Trophoblast cell (in vitro differentiated cells and primary cell): ENCODE measurements at regions not wholly inside any gene's neighbourhood (a gene's known extent, or its start where the extent isn't known, plus 50 kb on each side); places are given as distances from the start of the nearest gene placed in this dataset.
A peak's percentile ranks its signal among the peaks of the same experiment; 100 is the strongest.

ENCODE experiments used
- DNase-seq, 2 donors: peaks; one replicate each; pipeline ENCODE4 v3.0.0-alpha.2; 2016
- H2AFZ ChIP-seq: 2 replicates; pipeline ENCODE4 v1.6.1; 2013; ENCODE audit warnings: low read length, moderate library complexity, mild to moderate bottlenecking; ENCODE audit not compliant: insufficient read depth, poor library complexity
- H2AK5ac ChIP-seq: 2 replicates; pipeline ENCODE4 v1.6.1; 2013; ENCODE audit warnings: mild to moderate bottlenecking, low read length
- H2BK120ac ChIP-seq: 2 replicates; pipeline ENCODE4 v1.6.1; 2013; ENCODE audit warnings: low read length, mild to moderate bottlenecking, moderate library complexity; ENCODE audit not compliant: insufficient read depth, poor library complexity
- H2BK12ac ChIP-seq: 2 replicates; pipeline ENCODE4 v1.6.1; 2013; ENCODE audit warnings: mild to moderate bottlenecking, low read length, moderate library complexity
- H2BK5ac ChIP-seq: 2 replicates; pipeline ENCODE4 v1.6.1; 2013; ENCODE audit warnings: low read length, low read depth, moderate library complexity, mild to moderate bottlenecking; ENCODE audit not compliant: poor library complexity
- H3K14ac ChIP-seq: 2 replicates; pipeline ENCODE4 v1.6.1; 2013; ENCODE audit warnings: mild to moderate bottlenecking, low read length
- H3K18ac ChIP-seq: 2 replicates; pipeline ENCODE4 v1.6.1; 2013; ENCODE audit warnings: mild to moderate bottlenecking, low read length
- H3K23ac ChIP-seq: 2 replicates; pipeline ENCODE4 v1.6.1; 2013; ENCODE audit warnings: low read length
- H3K27ac ChIP-seq: 2 replicates; pipeline ENCODE4 v1.5.1; 2013; ENCODE audit warnings: low read depth, mild to moderate bottlenecking, inconsistent platforms, low read length, moderate library complexity
- H3K27me3 ChIP-seq: 2 replicates; pipeline ENCODE4 v1.6.1; 2013; ENCODE audit warnings: inconsistent platforms, mild to moderate bottlenecking, low read length, moderate library complexity; ENCODE audit not compliant: insufficient read depth
- H3K36me3 ChIP-seq, 2 experiments: 1 replicate in 1 of 2; 2 replicates in 1 of 2; pipeline ENCODE4 v1.6.1; 2013; ENCODE audit warnings: low read length in 2 of 2, mild to moderate bottlenecking in 2 of 2, moderate library complexity in 1 of 2; ENCODE audit not compliant: insufficient read depth in 2 of 2, control insufficient read depth in 1 of 2
- H3K4ac ChIP-seq: 2 replicates; pipeline ENCODE4 v1.6.1; 2013; ENCODE audit warnings: low read depth, mild to moderate bottlenecking, low read length, moderate library complexity
- H3K4me1 ChIP-seq, 2 experiments: 1 replicate in 1 of 2; 2 replicates in 1 of 2; pipeline ENCODE4 v1.6.1; 2013; ENCODE audit warnings: low read length in 2 of 2, mild to moderate bottlenecking in 2 of 2, moderate library complexity in 1 of 2; ENCODE audit not compliant: insufficient read depth in 2 of 2, control insufficient read depth in 1 of 2
- H3K4me2 ChIP-seq: 2 replicates; pipeline ENCODE4 v1.6.1; 2013; ENCODE audit warnings: inconsistent platforms, mild to moderate bottlenecking, low read length, moderate library complexity
- H3K4me3 ChIP-seq: 2 replicates; pipeline ENCODE4 v1.5.1; 2013; ENCODE audit warnings: mild to moderate bottlenecking, low read depth, low read length, inconsistent platforms
- H3K79me1 ChIP-seq: one replicate; pipeline ENCODE4 v1.6.1; 2013; ENCODE audit warnings: low read length
- H3K79me2 ChIP-seq: 2 replicates; pipeline ENCODE4 v1.6.1; 2013; ENCODE audit warnings: low read length, mild to moderate bottlenecking; ENCODE audit not compliant: control insufficient read depth, insufficient read depth, poor library complexity
- H3K9ac ChIP-seq: 2 replicates; pipeline ENCODE4 v1.6.1; 2013; ENCODE audit warnings: mild to moderate bottlenecking, low read length
- H3K9me3 ChIP-seq: 2 replicates; pipeline ENCODE4 v1.6.1; 2013; ENCODE audit warnings: low read depth, mild to moderate bottlenecking, control low read depth, inconsistent platforms, low read length; ENCODE audit not compliant: insufficient read depth
- H4K12ac ChIP-seq: 2 replicates; pipeline ENCODE4 v1.6.1; 2013; ENCODE audit warnings: low read depth, mild to moderate bottlenecking, low read length, moderate library complexity
- H4K8ac ChIP-seq: 2 replicates; pipeline ENCODE4 v1.6.1; 2013; ENCODE audit warnings: low read depth, mild to moderate bottlenecking, low read length, moderate library complexity
- H4K91ac ChIP-seq: one replicate; pipeline ENCODE4 v1.6.1; 2013; ENCODE audit warnings: low read depth, mild to moderate bottlenecking, low read length, moderate library complexity
- WGBS: extraction: QIAGEN DNeasy Blood & Tissue Kit; methylation state at CpG from one replicate; pipeline ENCODE4 v1.1.7; 2013; ENCODE audit warnings: missing lambda C conversion rate; ENCODE audit not compliant: insufficient read length, insufficient coverage; ENCODE audit errors: extremely low coverage; 5-methylcytosine and 5-hydroxymethylcytosine counted together

DNA sequence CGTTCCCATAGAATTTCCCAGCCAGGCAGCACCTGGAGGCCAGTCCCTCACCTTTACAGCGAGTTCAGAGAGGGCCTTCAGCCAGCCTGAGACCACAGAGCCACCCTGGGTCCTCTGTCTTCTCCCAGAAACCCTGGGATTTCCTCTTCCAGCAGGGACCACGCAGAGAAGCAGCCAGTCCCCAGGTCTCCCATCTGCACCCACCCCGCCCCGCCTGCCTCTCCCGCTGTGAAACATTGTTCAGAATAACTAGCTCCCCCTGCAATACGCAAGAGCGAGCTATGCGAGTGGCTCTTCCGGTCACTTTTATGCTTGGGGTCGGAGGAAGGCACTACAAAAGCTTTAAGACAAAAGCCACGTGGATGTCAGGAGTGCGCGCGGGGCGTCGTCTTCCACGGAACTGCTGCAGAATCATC, 77.8 kb downstream of the SERPINA3 start:
- no peaks in the 10 kb centered on the region for H3K36me3 ChIP-seq
- H3K4me2 ChIP-seq = peak overlapping the region; percentile 7
- no peak overlapping the region for H2BK12ac ChIP-seq
- no peaks in the 10 kb centered on the region for H3K4me1 ChIP-seq
- no peak overlapping the region for H3K14ac ChIP-seq
- H2AK5ac ChIP-seq = no peak overlapping the region
- H4K8ac ChIP-seq = no peak overlapping the region
- no peak overlapping the region for H3K27ac ChIP-seq
- WGBS = no CpG with 5 or more reads among the region's 18 CpGs
- no peak overlapping the region for H4K12ac ChIP-seq
- H3K4me3 ChIP-seq = no peak overlapping the region
- H2BK120ac ChIP-seq = no peak overlapping the region
- H2AFZ ChIP-seq = no peak overlapping the region
- no peaks in the 10 kb centered on the region for H3K9me3 ChIP-seq
- H3K9ac ChIP-seq = no peak overlapping the region
- no peak overlapping the region for H3K4ac ChIP-seq
- H4K91ac ChIP-seq = no peak overlapping the region
- no peaks in the 10 kb centered on the region for H3K79me2 ChIP-seq
- no peak overlapping the region for H2BK5ac ChIP-seq
- H3K23ac ChIP-seq = no peak overlapping the region
- no peak for DNase-seq
- H3K18ac ChIP-seq = no peak overlapping the region
- no peaks in the 10 kb centered on the region for H3K27me3 ChIP-seq
- no peaks in the 10 kb centered on the region for H3K79me1 ChIP-seq

DNA sequence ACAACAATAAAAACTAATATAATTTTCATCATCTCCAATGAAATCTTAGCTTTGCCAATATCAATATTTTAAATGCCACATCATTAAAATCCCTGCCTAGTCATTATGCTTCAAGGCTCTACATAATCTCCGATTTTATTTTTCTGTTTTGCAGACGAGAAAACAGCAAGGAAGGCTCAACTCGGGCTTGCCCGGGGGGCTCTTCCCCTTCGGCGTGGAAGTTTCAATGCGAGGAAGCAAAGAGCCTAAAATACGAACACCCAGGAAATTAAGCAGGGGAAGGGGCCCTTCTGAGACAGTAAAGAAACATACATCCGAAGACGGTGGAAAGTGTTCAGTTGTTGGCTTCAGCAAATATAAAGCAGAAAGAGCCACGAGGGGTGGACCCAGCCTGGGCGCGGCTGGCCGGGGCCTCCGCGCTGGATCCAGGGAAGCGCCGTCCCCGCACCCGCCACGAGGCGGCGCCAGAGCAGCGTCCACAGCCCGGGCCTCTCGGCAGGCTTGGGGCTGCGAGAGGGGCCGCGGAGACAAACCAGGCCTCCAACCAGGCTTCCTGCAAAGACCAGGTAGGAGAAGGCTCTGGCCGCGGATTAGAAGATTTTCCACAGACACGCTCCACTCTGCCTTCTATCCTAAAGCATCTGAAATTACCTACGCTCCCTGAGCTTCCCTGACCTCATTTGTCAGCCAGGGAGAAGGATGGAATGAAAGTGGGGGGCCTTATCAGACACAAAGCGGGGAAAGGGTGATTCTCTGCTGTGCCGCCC, 77.2 kb downstream of the SERPINA3 start:
- Histone ChIP-seq H3K9ac (no peak overlapping the region), H2AFZ (no peak overlapping the region), H3K27ac (no peak overlapping the region), H3K4me2 (peak overlapping the region; percentile 57), H3K14ac (no peak overlapping the region), H3K9me3 (no peaks in the 10 kb centered on the region), H2BK5ac (no peak overlapping the region), H4K12ac (no peak overlapping the region), H3K36me3 (no peaks in the 10 kb centered on the region), H4K8ac (no peak overlapping the region), H3K4ac (no peak overlapping the region), H3K79me2 (no peaks in the 10 kb centered on the region), H3K18ac (no peak overlapping the region), H4K91ac (no peak overlapping the region), H3K23ac (no peak overlapping the region), H2AK5ac (no peak overlapping the region), H3K27me3 (no peaks in the 10 kb centered on the region), H3K4me1 (no peaks in the 10 kb centered on the region), H3K79me1 (no peaks in the 10 kb centered on the region), H2BK120ac (no peak overlapping the region), H3K4me3 (no peak overlapping the region), H2BK12ac (no peak overlapping the region)
- WGBS = no CpG with 5 or more reads among the region's 35 CpGs
- DNase-seq = peak; percentile 31 to 75

DNA sequence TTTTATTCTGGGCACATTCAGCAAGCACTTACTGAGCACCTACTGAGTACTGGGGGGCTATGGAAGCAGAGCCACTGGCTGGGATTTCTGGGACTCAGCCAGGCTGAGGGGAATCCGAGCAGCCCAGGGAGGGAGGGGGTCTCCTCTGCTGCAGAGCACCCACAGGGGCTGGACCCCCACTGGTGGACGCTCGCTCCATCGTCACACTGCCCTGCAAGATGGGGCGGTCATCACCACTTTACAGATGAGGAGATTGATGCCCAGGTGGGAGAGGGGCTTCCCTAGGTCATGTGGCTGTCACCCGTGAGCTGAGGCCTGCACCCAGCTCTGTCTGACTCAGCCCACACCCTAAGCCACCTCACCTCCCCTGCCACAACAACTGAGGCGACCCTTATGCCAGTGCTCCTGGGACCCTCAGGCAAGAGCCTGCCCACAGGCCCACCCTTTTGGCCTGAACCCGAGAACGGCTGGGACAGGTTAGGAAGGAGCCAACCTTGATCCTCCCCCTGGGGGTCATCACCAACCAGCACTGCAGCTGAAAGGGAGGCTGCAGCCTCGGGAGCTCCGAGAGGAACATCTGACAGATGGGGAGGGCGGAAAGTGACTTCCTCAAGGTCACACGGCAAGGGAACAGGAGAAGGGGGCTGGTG, 74.4 kb downstream of the SERPINA3 start:
- no peak overlapping the region for H3K4me2 ChIP-seq
- peaks cover 1% of the 10 kb centered on the region for H3K9me3 ChIP-seq
- no peak overlapping the region for H3K4ac ChIP-seq
- H4K8ac ChIP-seq = no peak overlapping the region
- H3K27ac ChIP-seq = no peak overlapping the region
- H3K4me3 ChIP-seq = no peak overlapping the region
- no peak overlapping the region for H3K23ac ChIP-seq
- no CpG with 5 or more reads among the region's 13 CpGs for WGBS
- H2BK5ac ChIP-seq = no peak overlapping the region
- H3K9ac ChIP-seq = no peak overlapping the region
- H2AFZ ChIP-seq = no peak overlapping the region
- no peak overlapping the region for H4K12ac ChIP-seq
- no peak overlapping the region for H3K14ac ChIP-seq
- H3K36me3 ChIP-seq = no peaks in the 10 kb centered on the region
- DNase-seq = no peak
- no peak overlapping the region for H2BK120ac ChIP-seq
- H2BK12ac ChIP-seq = no peak overlapping the region
- H3K18ac ChIP-seq = no peak overlapping the region
- no peaks in the 10 kb centered on the region for H3K79me2 ChIP-seq
- H3K4me1 ChIP-seq = no peaks in the 10 kb centered on the region
- no peak overlapping the region for H4K91ac ChIP-seq
- H3K79me1 ChIP-seq = no peaks in the 10 kb centered on the region
- H3K27me3 ChIP-seq = no peaks in the 10 kb centered on the region
- no peak overlapping the region for H2AK5ac ChIP-seq

DNA sequence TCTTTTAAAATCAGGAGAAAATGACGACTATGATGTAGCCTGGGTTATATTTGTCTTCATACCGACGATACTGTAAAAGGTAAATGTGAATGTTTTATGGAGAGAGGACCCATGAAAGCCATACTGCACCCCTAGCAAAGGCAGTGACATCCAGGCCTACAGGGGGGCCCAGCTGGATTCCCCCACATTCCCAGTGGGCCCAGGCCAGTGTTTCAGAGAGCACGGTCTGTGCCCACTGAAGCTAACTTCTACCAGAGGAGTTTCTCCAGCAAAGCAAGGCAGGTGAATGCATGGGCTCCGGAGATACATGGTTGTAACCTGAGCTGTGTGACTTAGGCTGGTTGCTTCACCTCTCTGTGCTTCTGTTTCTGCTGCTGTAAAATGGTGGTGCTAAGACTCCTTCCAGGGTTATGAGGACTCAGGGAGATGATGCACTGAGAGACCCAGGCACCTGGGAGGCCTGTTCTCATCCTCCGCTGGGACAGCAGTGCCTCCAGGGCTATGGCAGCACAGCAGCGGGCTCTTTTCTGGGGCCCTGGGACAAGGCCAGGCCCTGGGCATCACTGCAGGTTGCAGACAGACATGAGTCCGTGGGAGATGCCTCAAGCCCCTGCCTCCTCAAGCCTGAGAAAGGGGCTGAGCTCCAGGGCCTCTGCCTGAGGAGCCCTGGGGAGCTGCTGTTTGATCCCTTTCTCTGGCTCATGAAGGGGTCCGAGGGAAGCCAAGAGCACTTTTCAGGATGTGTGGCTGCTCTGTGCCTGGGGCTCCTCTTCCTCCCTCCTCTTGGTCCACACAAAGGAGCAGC, 73.7 kb downstream of the SERPINA3 start:
- no CpG with 5 or more reads among the region's 9 CpGs for WGBS
- no peaks in the 10 kb centered on the region for H3K4me1 ChIP-seq
- no peaks in the 10 kb centered on the region for H3K79me1 ChIP-seq
- H3K36me3 ChIP-seq = no peaks in the 10 kb centered on the region
- H3K79me2 ChIP-seq = no peaks in the 10 kb centered on the region
- no peaks in the 10 kb centered on the region for H3K27me3 ChIP-seq
- no peak overlapping the region for H3K27ac ChIP-seq
- no peak overlapping the region for H2AK5ac ChIP-seq
- H4K12ac ChIP-seq = no peak overlapping the region
- peaks cover 1% of the 10 kb centered on the region for H3K9me3 ChIP-seq
- no peak overlapping the region for H2BK12ac ChIP-seq
- H3K4ac ChIP-seq = no peak overlapping the region
- H2AFZ ChIP-seq = no peak overlapping the region
- H3K18ac ChIP-seq = no peak overlapping the region
- no peak overlapping the region for H3K4me3 ChIP-seq
- DNase-seq = no peak
- no peak overlapping the region for H3K23ac ChIP-seq
- H3K14ac ChIP-seq = no peak overlapping the region
- no peak overlapping the region for H3K4me2 ChIP-seq
- H2BK120ac ChIP-seq = no peak overlapping the region
- H2BK5ac ChIP-seq = no peak overlapping the region
- no peak overlapping the region for H4K8ac ChIP-seq
- no peak overlapping the region for H4K91ac ChIP-seq
- no peak overlapping the region for H3K9ac ChIP-seq
